Prostate gland (tissue), 2 donors: ENCODE measurements at regions not wholly inside any gene's neighbourhood (a gene's known extent, or its start where the extent isn't known, plus 50 kb on each side); places are given as distances from the start of the nearest gene placed in this dataset.

Experiments used
- DNase-seq: peaks from one replicate; pipeline ENCODE4 v3.0.0-alpha.2; 2019; ENCODE audit warnings: low spot score
- H3K27ac ChIP-seq, 2 donors: fragments of 200-600 bp; sonication (generic); 2 replicates each; pipeline ENCODE4 v1.5.1; 2017 to 2019
- H3K27me3 ChIP-seq: fragments of 200-600 bp; sonication (generic); replicated peaks from 2 replicates; pipeline ENCODE4 v1.5.1; 2019; ENCODE audit not compliant: insufficient read depth
- H3K36me3 ChIP-seq, 2 donors: fragments of 200-600 bp; sonication (generic); 1 replicate in 1 of 2; 2 replicates in 1 of 2; pipeline versions ENCODE4 v1.5.1 to v1.8.1; 2017 to 2019
- H3K4me1 ChIP-seq: fragments of 200-600 bp; sonication (generic); replicated peaks from 2 replicates; pipeline ENCODE4 v1.5.1; 2019
- H3K4me3 ChIP-seq, 2 donors: fragments of 200-600 bp; sonication (generic); 2 replicates each; pipeline ENCODE4 v1.5.1; 2017 to 2019
- H3K9me3 ChIP-seq: fragments of 200-600 bp; sonication (generic); 2 replicates; pipeline ENCODE4 v1.5.1; 2017
- CTCF ChIP-seq, 4 experiments: fragments of 200-600 bp in 2 of 4; fragments of 450-650 bp in 2 of 4; sonication (generic) in 2 of 4; IDR thresholded peaks; 1 replicate in 3 of 4; 2 replicates in 1 of 4; pipeline ENCODE4 v1.5.1; 2016 to 2019; ENCODE audit warnings: antibody characterized with exemption in 4 of 4, mild to moderate bottlenecking in 2 of 4, moderate library complexity in 2 of 4
- POLR2A ChIP-seq: fragments of 450-650 bp; IDR thresholded peaks from one replicate; pipeline ENCODE4 v1.6.1; 2016; ENCODE audit warnings: antibody characterized with exemption, mild to moderate bottlenecking
- POLR2AphosphoS5 ChIP-seq: sonication (generic); formaldehyde crosslinking; IDR thresholded peaks from one replicate; pipeline ENCODE4 v1.6.1; 2017; ENCODE audit warnings: antibody characterized with exemption
- WGBS: methylation state at CpG from one replicate; pipeline ENCODE4 v1.1.5; 2018; 5-methylcytosine and 5-hydroxymethylcytosine counted together
- intact Hi-C: fragments of 100-400 bp; cut with DNase I; formaldehyde crosslinking; loops from one replicate; pipeline ENCODE4 v1.14.2; 2022

GRCh38 chr2:144708626-144709025, 188.7 kb upstream of the ZEB2 start:
- WGBS: 85% methylated on average over 2 of the region's 2 CpGs
- no peak for DNase-seq
- intact Hi-C loops: no loop called here
- H3K9me3 ChIP-seq: no peaks in the 10 kb centered on the region
- TF ChIP-seq POLR2AphosphoS5 (no peak), POLR2A (no peak), CTCF (IDR thresholded peaks at IDR 0.05) (no peak)
- H3K27me3 ChIP-seq: no peaks in the 10 kb centered on the region
- H3K4me1 ChIP-seq: no peaks in the 10 kb centered on the region
- H3K27ac ChIP-seq: no peak overlapping the region
- H3K4me3 ChIP-seq: no peak overlapping the region
- H3K36me3 ChIP-seq: no peaks in the 10 kb centered on the region

- DNase-seq: no peak
- intact Hi-C loops: no loop called here
- Histone ChIP-seq H3K27ac (no peak overlapping the region), H3K27me3 (no peaks in the 10 kb centered on the region), H3K36me3 (no peaks in the 10 kb centered on the region), H3K4me1 (no peaks in the 10 kb centered on the region), H3K4me3 (no peak overlapping the region), H3K9me3 (no peaks in the 10 kb centered on the region)
- WGBS: 87% methylated on average over 9 of the region's 9 CpGs
- TF ChIP-seq CTCF (IDR thresholded peaks at IDR 0.05) (no peak), POLR2AphosphoS5 (no peak), POLR2A (no peak)
Observed at GRCh38 chr2:144707736-144708326, 187.9 kb upstream of the ZEB2 start.

- intact Hi-C loops: no loop called here
- 96% methylated on average over 4 of the region's 4 CpGs for WGBS
- DNase-seq: no peak
- no peaks in the 10 kb centered on the region for H3K27me3 ChIP-seq
- no peak overlapping the region for H3K4me3 ChIP-seq
- H3K9me3 ChIP-seq: no peaks in the 10 kb centered on the region
- H3K4me1 ChIP-seq: no peaks in the 10 kb centered on the region
- H3K36me3 ChIP-seq: no peaks in the 10 kb centered on the region
- H3K27ac ChIP-seq: no peak overlapping the region
- TF ChIP-seq POLR2AphosphoS5 (no peak), POLR2A (no peak), CTCF (IDR thresholded peaks at IDR 0.05) (no peak)
Observed at GRCh38 chr2:144706647-144707046, 186.7 kb upstream of the ZEB2 start.

- intact Hi-C loops: no loop called here
- Histone ChIP-seq H3K4me1 (no peaks in the 10 kb centered on the region), H3K27me3 (no peaks in the 10 kb centered on the region), H3K9me3 (no peaks in the 10 kb centered on the region), H3K36me3 (no peaks in the 10 kb centered on the region), H3K27ac (no peak overlapping the region), H3K4me3 (no peak overlapping the region)
- TF ChIP-seq POLR2A: no peak
- no peak for TF ChIP-seq POLR2AphosphoS5
- no peak for TF ChIP-seq CTCF (IDR thresholded peaks at IDR 0.05)
- no peak for DNase-seq
- WGBS: 67% methylated on average over 4 of the region's 4 CpGs
Observed at GRCh38 chr2:144705328-144706245, 185.7 kb upstream of the ZEB2 start.

GRCh38 chr2:144704709-144705095, 184.8 kb upstream of the ZEB2 start:
- WGBS: 55% methylated on average over 3 of the region's 3 CpGs
- DNase-seq: no peak

More at GRCh38 chr2:144704709-144705095, 184.8 kb upstream of the ZEB2 start:
- Histone ChIP-seq H3K4me3 (no peak overlapping the region), H3K4me1 (no peaks in the 10 kb centered on the region), H3K27me3 (no peaks in the 10 kb centered on the region), H3K9me3 (no peaks in the 10 kb centered on the region), H3K36me3 (no peaks in the 10 kb centered on the region), H3K27ac (no peak overlapping the region)
- intact Hi-C loops: no loop called here
- no peak for TF ChIP-seq POLR2A
- no peak for TF ChIP-seq CTCF (IDR thresholded peaks at IDR 0.05)
- TF ChIP-seq POLR2AphosphoS5: no peak
